ENCODE measurements at regions not wholly inside any gene's neighbourhood (a gene's known extent, or its start where the extent isn't known, plus 50 kb on each side); places are given as distances from the start of the nearest gene placed in this dataset.
"Not testable (repeated sequence)": the region's sequence is repeated elsewhere in the genome, so short reads cannot be mapped to it uniquely, and the experiment has no call there.

DNA sequence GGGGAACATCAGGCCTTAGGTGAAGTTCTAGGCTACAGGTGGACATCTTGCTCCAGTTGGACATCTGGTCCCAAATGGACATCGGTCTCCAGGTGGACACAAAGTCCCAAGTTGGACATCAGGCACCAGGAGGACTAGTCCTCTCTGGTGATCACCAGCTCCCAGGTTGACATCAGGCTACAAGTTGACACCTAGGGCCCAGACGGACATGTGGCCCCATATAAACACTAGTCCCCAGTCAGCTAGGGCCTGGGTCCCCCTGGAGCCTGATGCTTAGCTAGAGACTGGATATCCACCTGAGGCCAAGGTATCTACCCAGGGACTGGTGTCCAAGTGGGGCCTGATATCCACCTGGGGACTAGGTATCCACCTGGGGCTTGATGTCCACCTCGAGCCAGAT lies 75.8 kb upstream of the ZNF337 start:
- not testable (repeated sequence) for ATAC-seq

DNA sequence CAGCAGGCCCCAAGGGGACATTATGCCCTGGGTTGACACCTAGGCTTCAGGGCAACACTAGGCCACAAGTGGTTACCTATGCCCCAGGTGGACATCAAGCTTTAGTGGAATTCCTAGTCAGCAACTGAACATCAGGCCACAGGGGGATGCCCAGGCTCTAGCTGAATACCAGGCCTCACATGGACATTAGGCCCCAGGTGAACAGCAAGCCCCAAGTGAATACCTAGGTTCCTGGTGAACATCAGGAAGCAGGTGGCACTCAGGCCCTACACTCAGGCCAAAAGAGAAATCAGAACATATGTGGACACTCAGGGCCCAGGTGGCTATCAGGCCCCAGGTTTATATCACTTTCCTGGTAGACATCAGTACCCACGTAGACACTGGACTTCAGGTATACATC lies 75.2 kb upstream of the ZNF337 start:
- not testable (repeated sequence) for ATAC-seq

DNA sequence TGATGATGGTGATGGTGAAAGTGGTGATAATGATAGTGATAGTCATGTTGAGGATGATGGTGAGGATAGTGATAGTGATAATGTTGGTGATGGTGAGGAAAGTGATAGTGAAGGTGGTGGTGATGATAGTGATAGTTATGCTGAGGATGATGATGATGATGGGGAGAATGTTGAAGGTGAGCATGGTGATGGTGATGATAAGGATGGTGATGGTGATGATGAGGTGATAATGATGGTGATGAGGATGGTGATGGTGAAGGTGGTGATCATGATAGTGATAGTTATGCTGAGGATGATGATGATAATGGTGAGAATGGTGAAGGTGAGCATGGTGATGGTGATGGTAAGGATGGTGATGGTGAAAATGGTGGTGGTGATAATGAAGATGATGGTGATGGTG lies 64.9 kb upstream of the ZNF337 start:
- no peak for ATAC-seq

DNA sequence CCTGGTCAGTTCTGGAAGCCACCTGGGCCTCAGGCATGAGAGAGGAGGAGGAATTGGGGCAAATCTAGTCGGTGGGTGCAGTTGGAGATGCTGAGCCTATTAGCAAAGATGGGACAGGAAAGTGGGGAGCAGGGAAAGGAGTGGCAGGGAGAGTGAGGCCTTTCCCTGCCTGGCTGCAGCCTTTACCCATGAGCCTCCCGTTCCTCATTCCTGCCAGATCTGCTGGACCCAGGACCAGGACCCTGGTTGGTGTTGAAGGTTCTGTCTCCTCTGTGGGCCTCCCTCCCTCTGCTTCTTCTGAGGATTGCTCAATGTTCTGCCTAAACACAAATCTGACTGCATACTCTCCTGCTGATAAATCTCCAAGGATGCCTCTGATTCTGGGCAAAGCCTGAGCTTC lies 64.4 kb upstream of the ZNF337 start:
- ATAC-seq: not testable (repeated sequence)

DNA sequence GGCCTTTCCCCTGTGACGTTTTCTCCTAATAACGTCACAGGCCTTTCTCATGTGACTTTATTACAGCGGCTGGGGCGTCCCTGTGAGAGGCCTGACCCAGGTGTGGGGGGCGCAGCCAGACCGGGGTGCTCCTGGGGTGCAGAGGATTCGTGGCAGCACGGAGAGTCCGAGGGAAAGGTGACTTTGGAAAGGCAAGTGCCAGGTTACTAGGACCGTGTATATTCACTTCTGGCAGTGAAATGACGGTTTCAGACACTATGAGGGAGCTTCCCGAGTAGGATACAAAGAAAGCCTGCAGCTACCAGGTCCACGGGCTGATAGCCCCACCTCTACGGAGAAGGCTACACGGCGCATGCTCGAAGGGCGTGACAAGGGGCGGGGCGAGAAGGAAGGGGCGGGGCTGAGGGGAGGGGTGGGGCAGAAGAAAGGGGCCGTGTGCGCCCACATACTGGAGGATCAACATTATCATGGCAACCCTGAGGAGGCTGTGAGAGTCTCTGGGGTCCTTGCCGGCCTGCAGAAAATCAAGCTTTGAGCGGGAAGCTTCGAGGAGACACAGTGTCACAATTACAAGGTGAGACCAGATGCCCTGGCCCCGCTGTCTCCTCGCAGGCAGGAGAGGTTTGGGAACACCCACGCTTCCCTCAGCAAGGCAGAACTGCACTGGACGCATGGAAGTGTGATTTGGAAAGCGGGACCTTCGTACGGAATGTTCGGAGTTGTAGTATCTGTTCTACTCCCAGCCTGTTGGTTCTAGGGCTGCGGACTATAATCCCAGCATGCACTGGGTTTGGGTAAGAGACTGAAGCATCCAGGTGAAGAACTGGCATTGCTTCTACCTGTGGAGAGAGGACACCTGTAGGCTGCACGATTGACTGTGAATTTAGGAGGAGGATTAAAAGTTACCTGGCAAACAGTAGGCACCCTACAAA lies 54.4 kb upstream of the ZNF337 start:
- ATAC-seq: peak; percentile 79 to 84

DNA sequence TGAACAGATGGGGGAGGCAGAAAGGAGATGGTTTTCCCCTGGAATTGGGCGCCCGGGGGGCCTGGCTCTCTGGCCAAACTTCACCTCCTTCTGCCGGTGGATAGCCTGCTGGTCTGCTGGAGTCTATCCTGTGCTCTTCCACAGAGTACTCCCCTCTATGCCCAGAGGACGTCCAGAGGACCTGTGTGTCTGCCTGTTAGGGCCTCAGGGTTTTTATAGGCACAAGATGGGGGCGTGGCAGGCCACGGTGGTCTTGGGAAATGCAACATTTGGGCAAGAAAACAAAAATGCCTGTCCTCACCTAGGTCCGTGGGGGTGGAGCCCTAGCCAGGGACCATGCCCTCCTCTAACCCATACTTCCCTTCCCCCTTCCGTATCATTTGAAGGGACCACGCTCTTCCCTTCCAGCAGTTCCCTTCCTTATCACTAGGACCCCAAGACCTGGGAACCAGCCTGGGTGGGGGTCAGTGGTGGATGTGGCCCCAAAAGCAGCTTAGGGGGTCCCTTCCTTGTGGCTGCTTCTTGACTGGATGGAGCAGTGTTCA lies 53.6 kb upstream of the ZNF337 start:
- ATAC-seq: no peak

DNA sequence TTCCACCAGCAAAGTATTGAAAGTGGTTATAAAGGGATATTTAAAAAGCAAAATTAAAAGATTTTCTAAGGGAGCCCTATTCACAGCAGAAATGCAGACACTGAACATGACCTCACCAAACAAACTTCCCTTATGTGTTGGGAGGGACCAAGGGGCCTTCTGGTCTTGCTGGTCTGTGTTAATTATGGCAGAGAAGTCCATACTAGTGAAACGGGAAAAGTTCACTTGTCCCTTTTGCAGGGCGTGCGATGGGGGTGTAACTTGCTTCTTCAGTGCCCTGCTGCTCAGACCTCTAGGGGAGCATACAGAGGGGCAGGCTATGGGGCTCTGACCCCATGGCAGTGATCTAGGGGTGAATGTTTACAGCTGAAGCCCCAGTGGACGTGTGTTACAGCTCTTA lies 53.0 kb upstream of the ZNF337 start:
- ATAC-seq: no peak

Data from activated CD4-positive, CD25-positive, alpha-beta regulatory T cell treated with anti-CD3 and anti-CD28 coated beads, Interleukin-2, amount 50 U/mL, for 24 hours (primary cell).